Endothelial cell of umbilical vein (primary cell): ENCODE measurements at regions not wholly inside any gene's neighbourhood (a gene's known extent, or its start where the extent isn't known, plus 50 kb on each side); places are given as distances from the start of the nearest gene placed in this dataset.

ENCODE experiments used
- BruUV-seq: library from RNA; stranded (reverse); fragments of 400-500 nt; replicated peaks from 2 replicates; lab custom pipeline; 2021; lab: Mats Ljungman, UMichigan
- CTCF ChIA-PET: fragments of 300-600, 350-600 bp; sonication (Branson Sonifier 250); formaldehyde crosslinking; loops from one replicate; lab custom pipeline; 2021; ENCODE audit warnings: antibody characterized with exemption, inconsistent platforms; lab: Charles Lee
- POLR2A ChIA-PET: fragments of 300-600, 350-600 bp; sonication (Branson Sonifier 250); formaldehyde crosslinking; loops from one replicate; lab custom pipeline; 2021; ENCODE audit warnings: antibody characterized with exemption, inconsistent platforms; lab: Charles Lee
- DNase-seq: peaks from one replicate; pipeline ENCODE4 v3.0.0-alpha.2; 2011; ENCODE audit warnings: low read depth, low spot score
- FAIRE-seq: peaks from 2 replicates; lab custom pipeline; 2011; peaks lifted over from hg19 to GRCh38; lab: Jason Lieb, UNC
- H2AFZ ChIP-seq: 2 replicates; pipeline ENCODE4 v1.6.0; 2012; ENCODE audit warnings: low read depth, low read length, control low read depth, inconsistent platforms
- H3K27ac ChIP-seq: 2 replicates; pipeline ENCODE4 v1.5.1; 2011; ENCODE audit warnings: low read depth, mild to moderate bottlenecking, control low read depth, low read length, moderate library complexity; ENCODE audit not compliant: insufficient read depth
- H3K27me3 ChIP-seq, 2 experiments: 2 replicates each; pipeline versions ENCODE4 v1.6.0 to v1.6.1; 2011; ENCODE audit warnings: low read length in 2 of 2, mixed read lengths in 1 of 2; ENCODE audit not compliant: control insufficient read depth in 2 of 2, insufficient read depth in 2 of 2
- H3K36me3 ChIP-seq, 2 experiments: 2 replicates in 1 of 2; 3 replicates in 1 of 2; pipeline ENCODE4 v1.5.1; 2011; ENCODE audit warnings: low read length in 2 of 2, mild to moderate bottlenecking in 1 of 2, moderate library complexity in 1 of 2; ENCODE audit not compliant: control insufficient read depth in 2 of 2, insufficient read depth in 2 of 2; ENCODE audit errors: extremely low read depth in 1 of 2
- H3K4me1 ChIP-seq: 3 replicates; pipeline ENCODE4 v1.5.1; 2011; ENCODE audit warnings: mild to moderate bottlenecking, low read length; ENCODE audit not compliant: control insufficient read depth, insufficient read depth; ENCODE audit errors: extremely low read depth
- H3K4me2 ChIP-seq: 2 replicates; pipeline ENCODE4 v1.6.1; 2011; ENCODE audit warnings: low read length, control low read depth, mixed read lengths; ENCODE audit not compliant: insufficient read depth
- H3K4me3 ChIP-seq, 3 experiments: fragments of 200-600 bp in 1 of 3; sonication (generic), shearing (Covaris generic) in 1 of 3; replicated peaks in 1 of 3; 2 replicates each; pipeline ENCODE4 v1.5.1; 2011 to 2016; ENCODE audit warnings: control low read depth in 3 of 3, low read length in 3 of 3, mild to moderate bottlenecking in 2 of 3, inconsistent platforms in 1 of 3, low read depth in 1 of 3, moderate library complexity in 1 of 3; ENCODE audit not compliant: insufficient read depth in 1 of 3
- H3K79me2 ChIP-seq: 2 replicates; pipeline ENCODE4 v1.6.0; 2012; ENCODE audit warnings: low read length, inconsistent platforms; ENCODE audit not compliant: control insufficient read depth, insufficient read depth
- H3K9ac ChIP-seq: replicated peaks from 2 replicates; pipeline ENCODE3; 2011; ENCODE audit warnings: low read length, control low read depth; ENCODE audit not compliant: insufficient read depth; ENCODE audit errors: extremely low read depth
- H3K9me1 ChIP-seq: replicated peaks from 3 replicates; pipeline ENCODE4 v1.6.0; 2011; ENCODE audit warnings: mild to moderate bottlenecking, low read length; ENCODE audit not compliant: control insufficient read depth, insufficient read depth; ENCODE audit errors: extremely low read depth
- H3K9me3 ChIP-seq: replicated peaks from 2 replicates; pipeline ENCODE4 v1.5.1; 2012; ENCODE audit warnings: low read length, inconsistent platforms; ENCODE audit not compliant: control insufficient read depth, insufficient read depth
- H4K20me1 ChIP-seq: replicated peaks from 2 replicates; pipeline ENCODE3; 2011; ENCODE audit warnings: mild to moderate bottlenecking, low read length; ENCODE audit not compliant: control insufficient read depth, insufficient read depth; ENCODE audit errors: extremely low read depth
- CTCF ChIP-seq, 2 donors: IDR thresholded peaks; 1 replicate in 1 of 2; 2 replicates in 1 of 2; pipeline ENCODE4 v1.5.1; 2011; ENCODE audit warnings: low read length in 2 of 2, mild to moderate bottlenecking in 2 of 2, moderate library complexity in 2 of 2, control low read depth in 1 of 2, inconsistent platforms in 1 of 2, low read depth in 1 of 2; ENCODE audit not compliant: insufficient read depth in 1 of 2; ENCODE audit errors: extremely low read depth in 1 of 2
- EZH2 ChIP-seq: IDR thresholded peaks from 2 replicates; pipeline ENCODE4 v1.6.1; 2012; ENCODE audit warnings: borderline replicate concordance, low read depth, mild to moderate bottlenecking, moderate library complexity, low read length, inconsistent platforms; ENCODE audit not compliant: severe bottlenecking
- FOS ChIP-seq: IDR thresholded peaks from 2 replicates; pipeline ENCODE4 v1.6.1; 2011; ENCODE audit warnings: mild to moderate bottlenecking, low read length, moderate library complexity, borderline replicate concordance; ENCODE audit not compliant: insufficient read depth
- GATA2 ChIP-seq: IDR thresholded peaks from 2 replicates; pipeline ENCODE4 v1.7.0; 2011; ENCODE audit warnings: low read depth, mild to moderate bottlenecking, moderate library complexity, mixed read lengths, low read length; ENCODE audit not compliant: insufficient read length, insufficient read depth
- JUN ChIP-seq: IDR thresholded peaks from 2 replicates; pipeline ENCODE4 v1.6.1; 2011; ENCODE audit warnings: borderline replicate concordance, low read depth; ENCODE audit not compliant: insufficient read length, insufficient read depth
- MAX ChIP-seq: IDR thresholded peaks from 2 replicates; pipeline ENCODE4 v1.6.1; 2011; ENCODE audit not compliant: insufficient read depth, insufficient read length
- MYC ChIP-seq: IDR thresholded peaks from one replicate; pipeline ENCODE4 v1.6.1; 2011; ENCODE audit warnings: mild to moderate bottlenecking, low read depth, low read length
- POLR2A ChIP-seq: IDR thresholded peaks from 2 replicates; pipeline ENCODE4 v1.6.1; 2012; ENCODE audit warnings: low read depth, mild to moderate bottlenecking, control low read depth, low read length
- POLR2AphosphoS5 ChIP-seq: IDR thresholded peaks from 2 replicates; pipeline ENCODE4 v1.6.1; 2012; ENCODE audit warnings: low read depth, mild to moderate bottlenecking, control low read depth, low read length, moderate library complexity; ENCODE audit not compliant: insufficient read depth
- dilution Hi-C: fragments of 300-500 bp; cut with MboI; formaldehyde crosslinking; loops from one replicate; pipeline ENCODE4 v1.15.0; 2019; ENCODE audit warnings: low sequenced_read_pairs; ENCODE audit not compliant: extremely low pct_ligation_motif_present
- intact Hi-C: fragments of 100-400 bp; cut with micrococcal nuclease; formaldehyde crosslinking; loops from one replicate; pipeline ENCODE4 v1.10.0; 2022

GRCh38 chr22:22375576-22376351 is 131.2 kb downstream of the VPREB1 start:
- H4K20me1 ChIP-seq, result no peaks in the 10 kb centered on the region
- FAIRE-seq, result no peak
- H3K36me3 ChIP-seq, result no peaks in the 10 kb centered on the region
- CTCF ChIA-PET, result interaction anchor here (0.9 kb wide), 1 partner anchor 33 kb away, joined by 4 read pairs; no protein-coding TSS in a partner anchor
- H3K9me3 ChIP-seq, result no peaks in the 10 kb centered on the region
- H3K79me2 ChIP-seq, result no peaks in the 10 kb centered on the region
- POLR2A ChIA-PET, result no interaction called here
- H3K9ac ChIP-seq, result no peak overlapping the region
- dilution Hi-C loops (no loop called here), intact Hi-C loops (loop anchor here (1.0 kb wide), 1 partner anchor 23 kb away; no protein-coding TSS in a partner anchor)
- no TSS peak for BruUV-seq
- no peak overlapping the region for H3K4me2 ChIP-seq
- H3K4me3 ChIP-seq, result no peak overlapping the region
- no peaks in the 10 kb centered on the region for H3K4me1 ChIP-seq
- H3K27me3 ChIP-seq, result peaks cover 5 to 10% of the 10 kb centered on the region in 2 experiments
- no peak overlapping the region for H3K27ac ChIP-seq
- no peak overlapping the region for H2AFZ ChIP-seq
- TF ChIP-seq MAX (no peak), MYC (no peak), POLR2AphosphoS5 (no peak), EZH2 (no peak)
- DNase-seq, result no peak
- H3K9me1 ChIP-seq, result no peaks in the 10 kb centered on the region

- dilution Hi-C loops, result no loop called here
- no peak for FAIRE-seq
- CTCF ChIA-PET, result interaction anchor here (0.9 kb wide), 1 partner anchor 33 kb away, joined by 4 read pairs; no protein-coding TSS in a partner anchor
These were observed 131.7 kb downstream of the VPREB1 start for GRCh38 chr22:22376352-22376706.

More at GRCh38 chr22:22376352-22376706, 131.7 kb downstream of the VPREB1 start:
- Histone ChIP-seq H3K9ac (no peak overlapping the region), H3K9me1 (no peaks in the 10 kb centered on the region), H3K9me3 (no peaks in the 10 kb centered on the region), H3K36me3 (no peaks in the 10 kb centered on the region), H3K27me3 (peaks cover 5 to 8% of the 10 kb centered on the region in 2 experiments), H4K20me1 (no peaks in the 10 kb centered on the region), H3K79me2 (no peaks in the 10 kb centered on the region), H3K27ac (no peak overlapping the region), H3K4me1 (no peaks in the 10 kb centered on the region), H2AFZ (no peak overlapping the region), H3K4me2 (no peak overlapping the region), H3K4me3 (no peak overlapping the region)
- intact Hi-C loops, result loop anchor here (1.0 kb wide), 1 partner anchor 24 kb away; no protein-coding TSS in a partner anchor
- DNase-seq, result no peak
- TF ChIP-seq EZH2 (no peak), CTCF (IDR thresholded peaks at IDR 0.05; ENCODE audit: extremely low read depth in 1 of 2, insufficient read depth in 1 of 2, low read depth in 1 of 2, low read length in 2 of 2) (no peak), FOS (no peak), JUN (no peak), POLR2AphosphoS5 (no peak), MAX (no peak), MYC (no peak), POLR2A (no peak), GATA2 (no peak)
- POLR2A ChIA-PET, result no interaction called here
- BruUV-seq, result no TSS peak
